Tibial artery (tissue), 4 donors: ENCODE measurements at regions not wholly inside any gene's neighbourhood (a gene's known extent, or its start where the extent isn't known, plus 50 kb on each side); places are given as distances from the start of the nearest gene placed in this dataset.

ENCODE experiments used
- DNase-seq, 2 donors: peaks; one replicate each; pipeline ENCODE4 v3.0.0-alpha.2; 2019
- H3K27ac ChIP-seq, 2 donors: fragments of 200-600 bp; sonication (generic) in 1 of 2; 1 replicate in 1 of 2; 2 replicates in 1 of 2; pipeline ENCODE4 v1.5.1; 2018 to 2019; ENCODE audit warnings: mild to moderate bottlenecking in 1 of 2
- H3K27me3 ChIP-seq, 2 donors: fragments of 200-600 bp; sonication (generic) in 1 of 2; one replicate each; pipeline versions ENCODE4 v1.5.1 to v1.6.0; 2016 to 2019
- H3K36me3 ChIP-seq, 3 donors: fragments of 200-600 bp; sonication (generic) in 2 of 3; one replicate each; pipeline ENCODE4 v1.5.1; 2016 to 2019; ENCODE audit warnings: mild to moderate bottlenecking in 2 of 3
- H3K4me1 ChIP-seq, 4 donors: fragments of 200-600 bp; sonication (generic) in 2 of 4; 1 replicate in 3 of 4; 2 replicates in 1 of 4; pipeline ENCODE4 v1.5.1; 2016 to 2019
- H3K4me3 ChIP-seq, 2 donors: fragments of 200-600 bp; sonication (generic) in 1 of 2; 1 replicate in 1 of 2; 2 replicates in 1 of 2; pipeline ENCODE4 v1.5.1; 2018 to 2019; ENCODE audit warnings: mild to moderate bottlenecking in 2 of 2
- H3K9me3 ChIP-seq, 3 donors: fragments of 200-600 bp; sonication (generic) in 1 of 3; one replicate each; pipeline ENCODE4 v1.5.1; 2016 to 2019
- CTCF ChIP-seq, 2 experiments: fragments of 200-600 bp in 1 of 2; fragments of 450-650 bp in 1 of 2; IDR thresholded peaks; one replicate each; pipeline ENCODE4 v1.5.1; 2017 to 2019; ENCODE audit warnings: antibody characterized with exemption in 2 of 2, mild to moderate bottlenecking in 1 of 2, moderate library complexity in 1 of 2
- intact Hi-C: fragments of 100-400 bp; cut with DNase I; formaldehyde crosslinking; loops from one replicate; pipeline ENCODE4 v1.15.0; 2023; ENCODE audit warnings: low total_unique reads

GRCh38 chr15:46879032-46879770 lies 838.1 kb upstream of the SEMA6D start:
- intact Hi-C loops = no loop called here
- no peak for TF ChIP-seq CTCF (IDR thresholded peaks at IDR 0.05)
- H3K9me3 ChIP-seq = no peaks in the 10 kb centered on the region

GRCh38 chr15:46880791-46881190 lies 836.5 kb upstream of the SEMA6D start:
- Histone ChIP-seq H3K4me1 (no peaks in the 10 kb centered on the region), H3K27ac (no peak overlapping the region), H3K27me3 (no peaks in the 10 kb centered on the region), H3K36me3 (no peaks in the 10 kb centered on the region), H3K4me3 (no peak overlapping the region), H3K9me3 (no peaks in the 10 kb centered on the region)
- TF ChIP-seq CTCF (IDR thresholded peaks at IDR 0.05) = no peak
- intact Hi-C loops = no loop called here
- DNase-seq = no peak

More at GRCh38 chr15:46879032-46879770, 838.1 kb upstream of the SEMA6D start:
- Histone ChIP-seq H3K4me3 (no peak overlapping the region), H3K27ac (no peak overlapping the region), H3K4me1 (no peaks in the 10 kb centered on the region), H3K36me3 (no peaks in the 10 kb centered on the region), H3K27me3 (no peaks in the 10 kb centered on the region)
- DNase-seq = no peak

GRCh38 chr15:46892621-46893160 lies 824.6 kb upstream of the SEMA6D start:
- DNase-seq = no peak
- Histone ChIP-seq H3K9me3 (no peaks in the 10 kb centered on the region), H3K27me3 (no peaks in the 10 kb centered on the region), H3K27ac (no peak overlapping the region), H3K36me3 (no peaks in the 10 kb centered on the region), H3K4me1 (no peaks in the 10 kb centered on the region), H3K4me3 (no peak overlapping the region)
- TF ChIP-seq CTCF (IDR thresholded peaks at IDR 0.05) = no peak
- intact Hi-C loops = no loop called here

- DNase-seq = no peak
- H3K36me3 ChIP-seq = no peaks in the 10 kb centered on the region
- intact Hi-C loops = no loop called here
- no peak overlapping the region for H3K4me3 ChIP-seq
- no peak for TF ChIP-seq CTCF (IDR thresholded peaks at IDR 0.05)
- no peaks in the 10 kb centered on the region for H3K4me1 ChIP-seq
- no peaks in the 10 kb centered on the region for H3K27me3 ChIP-seq
- no peak overlapping the region for H3K27ac ChIP-seq
- H3K9me3 ChIP-seq = no peaks in the 10 kb centered on the region
Observed at GRCh38 chr15:46894644-46895043, 822.7 kb upstream of the SEMA6D start.

GRCh38 chr15:46897266-46897665 lies 820.0 kb upstream of the SEMA6D start:
- no peak for TF ChIP-seq CTCF (IDR thresholded peaks at IDR 0.05)
- Histone ChIP-seq H3K27ac (no peak overlapping the region), H3K9me3 (no peaks in the 10 kb centered on the region), H3K36me3 (no peaks in the 10 kb centered on the region), H3K4me3 (no peak overlapping the region), H3K27me3 (no peaks in the 10 kb centered on the region), H3K4me1 (no peaks in the 10 kb centered on the region)
- intact Hi-C loops = no loop called here
- DNase-seq = no peak
